ENCODE measurements at regions not wholly inside any gene's neighbourhood (a gene's known extent, or its start where the extent isn't known, plus 50 kb on each side); places are given as distances from the start of the nearest gene placed in this dataset.
A peak's percentile ranks its signal among the peaks of the same experiment; 100 is the strongest.

- no peak for DNase-seq (ENCODE audit: low read depth)
Measured at GRCh38 chr4:108365551-108365950, 196.8 kb upstream of the LEF1 start.

- DNase-seq (ENCODE audit: low read depth): no peak
Measured at GRCh38 chr4:108361886-108362285, 193.2 kb upstream of the LEF1 start.

- no peak for DNase-seq (ENCODE audit: low read depth)
Measured at GRCh38 chr4:108361446-108361820, 192.7 kb upstream of the LEF1 start.

- DNase-seq (ENCODE audit: low read depth): peak; percentile 83
Measured at GRCh38 chr4:108360754-108361445, 192.2 kb upstream of the LEF1 start.

- DNase-seq (ENCODE audit: low read depth): no peak
Measured at GRCh38 chr4:108359986-108360681, 191.4 kb upstream of the LEF1 start.

GRCh38 chr4:108359130-108359985 lies 190.6 kb upstream of the LEF1 start:
- DNase-seq (ENCODE audit: low read depth): no peak

GRCh38 chr4:108355902-108356535 lies 187.3 kb upstream of the LEF1 start:
- no peak for DNase-seq (ENCODE audit: low read depth)

- no peak for DNase-seq (ENCODE audit: low read depth)
Measured at GRCh38 chr4:108355186-108355901, 186.6 kb upstream of the LEF1 start.

GRCh38 chr4:108352664-108353308 lies 184.1 kb upstream of the LEF1 start:
- no peak for DNase-seq (ENCODE audit: low read depth)

- no peak for DNase-seq (ENCODE audit: low read depth)
Measured at GRCh38 chr4:108351791-108352190, 183.1 kb upstream of the LEF1 start.

- peak; percentile 18 for DNase-seq (ENCODE audit: low read depth)
Measured at GRCh38 chr4:108350332-108350731, 181.6 kb upstream of the LEF1 start.

- DNase-seq (ENCODE audit: low read depth): no peak
Measured at GRCh38 chr4:108346818-108347210, 178.1 kb upstream of the LEF1 start.

- DNase-seq (ENCODE audit: low read depth): peak; percentile 70
Measured at GRCh38 chr4:108345862-108346817, 177.4 kb upstream of the LEF1 start.

GRCh38 chr4:108342325-108342970 lies 173.7 kb upstream of the LEF1 start:
- no peak for DNase-seq (ENCODE audit: low read depth)

GRCh38 chr4:108337923-108338322 lies 169.2 kb upstream of the LEF1 start:
- peak; percentile 77 for DNase-seq (ENCODE audit: low read depth)

GRCh38 chr4:108336076-108336475 lies 167.3 kb upstream of the LEF1 start:
- DNase-seq (ENCODE audit: low read depth): peak; percentile 73

- no peak for DNase-seq (ENCODE audit: low read depth)
Measured at GRCh38 chr4:108335081-108335480, 166.3 kb upstream of the LEF1 start.

- no peak for DNase-seq (ENCODE audit: low read depth)
Measured at GRCh38 chr4:108334031-108334430, 165.3 kb upstream of the LEF1 start.

- no peak for DNase-seq (ENCODE audit: low read depth)
Measured at GRCh38 chr4:108333353-108333942, 164.7 kb upstream of the LEF1 start.

Data from M059J (cell line).